Stimulated activated CD4-positive, alpha-beta T cell treated with anti-CD3 and anti-CD28 coated beads, TNF-alpha, amount 100 ng/mL, for 1 hour (primary cell): ENCODE measurements at regions not wholly inside any gene's neighbourhood (a gene's known extent, or its start where the extent isn't known, plus 50 kb on each side); places are given as distances from the start of the nearest gene placed in this dataset.
"Not testable (repeated sequence)": the region's sequence is repeated elsewhere in the genome, so short reads cannot be mapped to it uniquely, and the experiment has no call there.

Experiments used
- DNase-seq, 3 donors: peaks; one replicate each; pipeline ENCODE4 v3.0.0-alpha.2; 2020; ENCODE audit warnings: low read depth in 3 of 3, low spot score in 1 of 3

DNA sequence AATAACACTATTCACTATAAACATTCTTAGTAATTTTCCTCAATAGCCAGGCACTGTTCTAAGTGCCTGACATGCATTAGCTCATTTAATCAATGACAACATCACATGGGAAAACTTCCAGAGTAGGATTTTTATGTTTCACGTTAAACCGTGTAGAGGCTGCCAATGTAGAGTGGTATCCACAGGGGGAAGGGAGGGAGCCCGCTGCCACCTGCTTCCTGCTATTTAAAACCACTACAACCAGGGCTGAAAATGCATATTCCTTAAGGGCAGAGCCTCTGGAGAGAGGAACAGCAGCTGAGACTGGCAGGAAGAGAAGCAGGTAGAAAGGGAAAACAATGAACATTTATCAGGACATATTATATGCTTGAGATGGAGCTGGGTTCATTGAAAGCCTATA lies 684.3 kb upstream of the AUTS2 start:
- no peak for DNase-seq

DNA sequence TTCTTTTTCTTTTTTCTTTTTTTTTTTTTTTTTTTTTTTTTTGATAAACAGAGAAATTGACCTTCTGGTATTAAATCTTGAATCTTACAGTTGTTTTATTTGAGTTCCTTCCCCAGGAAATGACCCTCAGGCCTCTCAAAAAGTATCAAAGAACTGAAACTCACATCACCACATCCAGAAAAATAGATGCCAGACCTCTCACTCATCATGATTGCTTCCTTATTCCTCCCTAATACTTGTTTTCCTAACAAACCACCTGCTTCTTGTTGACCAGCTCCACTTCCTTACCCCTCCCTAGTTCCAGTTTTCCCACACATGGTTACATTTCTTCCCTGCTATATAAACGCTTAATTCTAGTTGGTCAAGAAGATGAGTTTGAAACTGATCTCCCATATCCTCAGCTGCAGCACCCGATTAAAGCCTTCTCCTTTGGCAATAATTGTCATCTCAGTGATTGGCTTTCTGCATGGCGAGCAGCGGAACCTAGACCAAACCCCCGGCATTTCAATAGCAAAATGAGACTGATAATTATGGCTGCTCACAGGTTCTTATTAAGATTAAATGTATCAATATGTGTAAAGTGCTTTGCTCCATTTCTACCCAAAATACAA lies 681.1 kb upstream of the AUTS2 start:
- no peak for DNase-seq

DNA sequence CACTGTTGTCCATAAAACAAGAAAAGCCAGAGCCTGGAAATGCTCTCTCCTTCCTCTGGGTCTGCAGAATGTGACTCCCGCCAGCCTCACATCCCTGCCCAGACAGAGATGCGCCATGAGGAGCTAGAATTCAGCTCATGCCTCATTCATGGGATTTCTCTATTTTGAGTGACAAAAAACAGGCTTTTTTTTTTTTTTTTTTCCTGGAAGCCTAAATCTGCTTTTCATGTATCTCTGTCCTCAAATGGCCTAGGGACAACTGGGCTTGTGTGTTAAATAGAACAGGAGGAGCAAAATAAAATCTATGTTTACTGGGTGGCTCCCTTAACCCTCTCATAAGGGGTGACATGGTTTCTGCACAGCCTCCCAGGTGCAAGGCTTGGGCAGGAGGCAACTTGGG lies 679.7 kb upstream of the AUTS2 start:
- DNase-seq = no peak

GRCh38 chr7:68922850-68923249 lies 675.4 kb upstream of the AUTS2 start:
- DNase-seq = no peak

- no peak for DNase-seq
Measured at GRCh38 chr7:68925241-68925640, 673.0 kb upstream of the AUTS2 start.

DNA sequence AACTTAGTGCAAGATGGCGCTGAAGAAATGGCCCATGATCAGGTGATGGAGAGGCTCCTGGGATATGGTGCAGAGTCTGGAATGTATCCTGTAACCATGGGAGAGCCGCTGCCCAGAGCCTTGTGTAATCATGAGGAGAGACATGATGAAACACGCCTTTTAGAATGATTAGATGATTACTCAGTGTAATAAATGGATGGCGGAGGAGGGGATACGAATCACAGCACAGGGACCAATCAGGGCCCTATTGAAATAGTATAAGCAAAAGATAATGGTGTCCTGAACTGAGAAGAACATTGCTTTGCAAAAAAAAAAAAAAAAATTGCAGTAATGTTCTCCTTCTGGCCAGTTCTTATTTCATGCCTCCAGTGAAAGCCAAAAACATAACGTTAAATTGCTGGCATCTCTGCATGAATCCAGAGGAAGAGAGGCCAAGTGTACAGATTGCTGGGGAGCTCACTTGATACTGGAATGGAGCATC lies 668.5 kb upstream of the AUTS2 start:
- no peak for DNase-seq

GRCh38 chr7:68936471-68937035 lies 661.7 kb upstream of the AUTS2 start:
- DNase-seq = no peak

DNA sequence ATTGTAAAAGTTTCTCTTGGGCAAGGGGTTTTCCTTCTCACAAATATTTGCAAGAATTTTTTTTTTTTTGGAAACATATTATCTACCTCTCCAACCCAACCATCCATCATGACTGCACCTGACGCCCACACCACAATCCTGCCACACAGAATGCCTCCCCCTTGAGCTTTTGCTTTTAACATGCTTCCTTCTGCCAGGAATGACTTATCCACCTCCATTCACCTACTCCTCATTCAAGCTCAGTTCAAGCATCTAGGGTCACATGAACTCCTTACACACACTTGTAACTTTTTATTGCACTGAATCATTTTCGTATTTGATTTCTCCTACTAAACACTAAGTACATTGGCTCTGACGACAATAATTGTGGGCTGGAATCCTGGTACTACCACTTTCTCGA lies 660.1 kb upstream of the AUTS2 start:
- DNase-seq = no peak

GRCh38 chr7:68943786-68944185 lies 654.5 kb upstream of the AUTS2 start:
- DNase-seq = no peak

DNA sequence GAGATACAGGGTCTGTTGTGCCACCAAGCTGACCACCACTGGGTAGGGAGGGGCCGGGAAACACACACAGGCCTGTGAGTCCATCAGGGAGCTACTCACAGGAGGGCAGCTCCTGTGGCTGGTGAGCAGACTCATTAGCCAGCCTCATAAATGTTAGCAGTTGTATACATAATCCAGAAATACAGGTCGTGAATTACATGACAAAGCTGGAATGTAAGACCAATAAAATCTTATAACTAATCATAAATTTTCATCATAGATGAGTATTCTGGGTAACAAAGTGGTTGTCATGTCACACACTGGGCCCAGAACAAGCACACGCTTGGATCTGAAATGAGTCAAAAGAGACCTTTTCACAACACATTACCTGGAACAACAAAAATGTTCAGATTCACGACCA lies 642.6 kb upstream of the AUTS2 start:
- DNase-seq = no peak

- DNase-seq = no peak
Measured at GRCh38 chr7:68958571-68958970, 639.7 kb upstream of the AUTS2 start.

DNA sequence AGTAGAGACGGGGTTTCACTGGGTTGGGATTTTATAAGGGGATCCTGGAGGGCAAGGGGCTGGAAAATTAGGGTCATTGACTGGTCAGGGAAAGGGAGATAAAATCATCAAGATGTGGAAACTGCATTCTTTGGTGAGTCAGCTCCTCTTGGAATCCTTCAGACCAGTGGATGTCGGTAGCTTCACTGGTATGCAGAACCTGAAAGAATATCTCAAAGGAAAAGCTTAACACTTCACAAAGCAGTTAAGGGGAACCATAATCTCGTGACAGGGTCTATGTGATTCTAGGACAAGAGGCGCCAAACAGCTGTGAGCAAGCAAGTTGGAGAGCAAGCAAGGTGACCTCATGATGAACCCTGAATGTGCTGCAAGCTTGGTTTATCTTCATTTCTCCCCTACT lies 634.7 kb upstream of the AUTS2 start:
- no peak for DNase-seq

DNA sequence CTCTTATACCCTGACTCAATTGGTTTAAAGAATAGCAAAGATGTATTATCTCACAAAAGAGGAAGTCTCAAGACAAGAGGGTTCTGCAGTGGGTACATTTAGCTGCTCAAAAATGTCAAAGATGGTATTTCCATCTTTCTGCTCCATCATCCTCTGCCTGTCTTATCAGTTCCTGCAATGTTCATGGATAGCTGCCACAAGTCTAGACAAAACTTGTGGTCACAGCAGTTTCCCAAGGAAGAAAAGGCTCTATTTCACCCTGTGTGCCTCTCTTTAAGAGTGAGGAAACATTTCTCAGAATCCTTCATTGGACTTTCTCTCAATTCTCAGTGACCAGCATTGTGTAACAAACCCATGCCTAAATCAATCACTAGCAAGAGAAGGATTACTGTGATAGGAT lies 634.2 kb upstream of the AUTS2 start:
- no peak for DNase-seq

DNA sequence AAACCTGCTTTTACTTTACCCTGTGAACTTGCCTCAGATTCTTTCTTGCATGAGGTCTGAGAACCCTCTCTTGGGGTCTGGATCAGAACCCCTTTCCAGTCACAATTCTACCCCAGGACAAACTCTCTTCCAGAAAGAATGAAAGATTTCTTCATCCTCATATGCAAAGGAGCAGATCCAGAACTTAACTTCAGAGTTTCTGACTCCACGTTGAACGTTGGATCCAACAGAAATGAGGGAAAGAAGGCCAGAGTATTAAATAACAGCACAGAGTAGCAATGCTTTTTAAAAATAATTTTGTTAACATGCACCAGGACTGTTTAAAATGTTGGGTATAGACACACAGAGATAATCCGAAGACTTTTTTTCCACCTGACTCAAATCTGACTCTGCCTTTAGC lies 632.9 kb upstream of the AUTS2 start:
- no peak for DNase-seq

DNA sequence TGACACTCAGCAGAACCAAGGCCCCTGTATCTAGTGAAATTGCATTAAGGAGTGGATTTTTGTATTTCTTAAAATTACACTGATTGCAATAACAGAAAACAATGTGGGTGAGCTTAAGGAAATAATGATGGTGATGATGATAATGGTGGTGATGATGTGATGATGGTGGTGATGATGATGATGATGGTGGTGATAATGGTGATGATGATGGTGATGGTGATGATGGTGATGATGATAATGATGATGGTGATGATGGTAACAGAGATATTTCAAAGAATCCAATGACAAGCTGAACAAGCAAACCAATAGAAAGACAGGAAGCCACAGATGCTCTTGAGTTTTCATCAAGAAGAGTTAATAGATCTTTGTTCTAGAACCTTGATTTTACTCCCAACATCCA lies 630.7 kb upstream of the AUTS2 start:
- DNase-seq = no peak

GRCh38 chr7:68969571-68969970 lies 628.7 kb upstream of the AUTS2 start:
- no peak for DNase-seq

GRCh38 chr7:68971634-68972340 lies 626.5 kb upstream of the AUTS2 start:
- no peak for DNase-seq

- DNase-seq = no peak
Measured at GRCh38 chr7:68977385-68978055, 620.8 kb upstream of the AUTS2 start.

DNA sequence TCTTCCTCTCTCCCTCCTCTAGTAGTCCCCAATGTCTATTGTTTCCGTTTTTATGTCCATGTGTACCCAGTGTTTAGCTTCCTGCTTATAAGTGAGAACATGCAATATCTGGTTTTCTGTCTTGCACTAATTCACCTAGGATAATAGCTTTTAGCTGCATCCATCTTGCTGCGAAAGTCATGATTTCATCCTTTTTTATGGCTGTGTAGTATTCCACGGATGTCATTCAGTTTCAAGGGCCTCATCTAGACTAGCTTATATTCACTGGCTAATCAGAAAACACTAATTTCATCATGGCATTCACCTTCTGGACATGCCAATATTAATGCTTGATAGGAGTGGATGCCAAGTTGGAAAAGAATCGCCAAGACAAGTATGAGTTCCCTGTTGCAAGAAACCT lies 619.6 kb upstream of the AUTS2 start:
- no peak for DNase-seq

GRCh38 chr7:68980011-68980410 lies 618.3 kb upstream of the AUTS2 start:
- no peak for DNase-seq

DNA sequence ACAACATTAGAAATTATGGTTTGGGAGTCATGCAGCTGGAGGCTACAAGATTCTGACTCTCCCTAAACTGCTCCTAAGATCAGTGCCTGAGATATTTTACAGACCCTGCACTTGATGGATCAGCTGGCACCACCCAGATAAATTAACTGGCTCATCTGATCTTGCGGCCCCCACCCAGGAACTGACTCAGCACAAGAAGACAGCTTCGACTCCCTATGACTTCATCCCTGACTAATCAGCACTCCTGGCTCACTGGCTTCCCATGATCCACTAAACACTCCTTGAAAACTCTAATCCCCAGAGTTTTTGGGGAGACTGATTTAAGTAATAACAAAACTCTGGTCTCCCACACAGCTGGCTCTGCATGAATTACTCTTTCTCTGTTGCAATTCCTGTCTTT lies 617.8 kb upstream of the AUTS2 start:
- not testable (repeated sequence) for DNase-seq

DNA sequence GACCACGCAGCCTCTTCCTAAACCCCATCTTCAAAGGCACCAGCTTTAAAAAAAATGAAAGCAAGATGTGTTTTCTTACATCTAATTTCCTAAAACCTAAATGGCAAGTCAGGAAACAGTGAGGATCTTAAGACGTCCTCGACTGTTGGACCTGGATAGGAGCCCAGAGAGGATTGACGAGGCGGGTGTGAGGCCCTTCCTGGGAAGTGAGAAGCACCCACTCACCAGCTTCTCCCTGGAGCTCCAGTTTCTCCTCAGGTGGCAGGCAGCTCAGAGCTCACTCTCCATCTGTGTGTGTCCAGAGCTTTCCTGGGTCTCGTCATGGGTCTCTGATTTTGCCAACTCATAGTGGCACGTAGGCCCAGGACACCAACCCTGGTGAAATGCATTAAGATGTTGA lies 614.0 kb upstream of the AUTS2 start:
- no peak for DNase-seq
